ENCODE measurements at regions not wholly inside any gene's neighbourhood (a gene's known extent, or its start where the extent isn't known, plus 50 kb on each side); places are given as distances from the start of the nearest gene placed in this dataset.

DNA sequence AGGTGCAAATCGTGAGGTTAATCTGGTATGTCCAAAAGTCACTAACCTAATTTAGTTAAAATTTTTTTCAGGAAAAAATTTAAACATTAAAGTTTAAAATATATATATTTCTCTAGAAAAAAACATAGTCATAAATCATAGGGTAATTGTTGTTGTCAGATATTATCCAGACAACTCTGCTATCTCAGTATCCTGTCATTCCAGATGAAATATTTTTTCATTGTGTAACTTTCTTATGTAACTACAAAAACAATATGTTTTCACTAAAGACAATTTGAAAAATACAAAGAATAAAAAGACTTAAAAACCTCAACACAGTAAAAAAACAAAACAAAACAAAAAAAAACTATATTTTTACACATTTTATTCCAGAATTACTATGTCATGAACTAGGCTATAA lies 57.6 kb downstream of the TENT5A start:
- DNase-seq, result no peak

DNA sequence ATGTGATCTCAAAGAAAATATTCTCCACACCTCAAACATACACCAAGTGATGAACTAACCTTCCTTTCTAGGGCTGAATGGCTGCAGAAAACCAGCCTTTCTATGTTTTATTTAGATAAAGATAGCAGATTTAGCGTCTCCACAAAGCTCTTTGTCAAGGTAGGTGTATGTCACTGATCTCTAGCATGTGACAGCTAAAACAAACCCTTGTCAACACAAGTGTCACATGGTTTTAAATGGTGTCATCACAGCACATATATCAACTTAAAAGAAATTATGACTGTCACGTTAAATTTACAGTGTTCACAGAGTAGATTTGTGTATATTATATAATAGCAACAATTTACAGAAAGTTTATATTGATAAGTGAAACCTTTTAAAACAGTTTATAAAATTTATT lies 58.3 kb downstream of the TENT5A start:
- DNase-seq, result no peak

DNA sequence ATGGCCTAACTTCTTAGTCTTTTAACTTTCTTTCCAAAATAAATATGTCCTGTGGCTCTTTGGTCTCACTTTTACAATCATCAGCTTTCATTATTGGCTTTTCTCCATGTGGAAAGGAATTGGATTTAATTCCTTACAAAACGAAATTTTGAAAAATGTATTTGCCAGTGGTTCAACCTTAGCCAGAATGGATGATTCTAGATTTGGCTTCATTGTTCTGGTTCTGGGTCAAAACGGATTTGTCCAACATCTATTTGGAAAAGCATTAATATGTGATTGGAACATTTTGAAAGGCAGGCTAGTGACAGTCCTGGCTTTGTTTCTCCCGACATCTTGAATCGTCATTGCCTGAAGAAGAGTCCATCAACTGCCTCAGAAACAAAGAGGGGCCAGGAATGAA lies 59.2 kb downstream of the TENT5A start:
- no peak for DNase-seq

DNA sequence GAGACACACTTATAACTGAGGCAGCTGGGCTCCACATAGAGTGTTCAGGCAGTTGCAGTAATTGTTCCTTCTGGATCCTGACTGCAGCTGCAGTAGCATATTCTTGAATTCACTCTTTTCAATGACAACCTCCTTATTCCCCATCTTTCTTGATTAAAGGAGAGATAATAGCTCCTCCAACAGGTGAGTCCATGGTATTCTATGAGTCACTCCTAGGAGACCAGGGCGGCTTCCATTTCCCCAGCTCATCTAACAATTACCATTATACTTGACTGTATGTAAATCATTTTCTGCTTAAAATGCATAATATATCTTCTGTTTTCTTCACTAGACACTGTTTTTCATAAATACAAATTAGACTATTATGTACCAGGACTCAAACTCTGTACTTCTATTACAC lies 62.4 kb downstream of the TENT5A start:
- DNase-seq, result no peak

DNA sequence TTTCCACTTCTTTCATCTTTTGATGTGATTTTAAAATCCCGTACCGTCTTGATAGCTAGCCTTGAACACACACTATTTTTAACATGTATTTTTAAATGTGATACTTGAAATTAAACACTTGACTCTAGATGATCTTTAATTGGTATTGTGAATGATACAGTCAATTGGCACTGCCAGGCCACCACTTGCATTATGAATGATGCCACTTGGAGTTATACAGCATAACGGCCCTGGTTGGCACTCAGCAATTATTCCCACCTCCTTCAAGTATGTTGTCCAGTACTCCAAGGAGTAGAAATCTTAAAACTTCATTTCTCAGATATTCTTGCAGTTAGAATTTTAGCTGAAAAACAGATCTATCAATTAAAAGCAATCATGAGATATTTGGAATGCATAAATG lies 62.9 kb downstream of the TENT5A start:
- no peak for DNase-seq

DNA sequence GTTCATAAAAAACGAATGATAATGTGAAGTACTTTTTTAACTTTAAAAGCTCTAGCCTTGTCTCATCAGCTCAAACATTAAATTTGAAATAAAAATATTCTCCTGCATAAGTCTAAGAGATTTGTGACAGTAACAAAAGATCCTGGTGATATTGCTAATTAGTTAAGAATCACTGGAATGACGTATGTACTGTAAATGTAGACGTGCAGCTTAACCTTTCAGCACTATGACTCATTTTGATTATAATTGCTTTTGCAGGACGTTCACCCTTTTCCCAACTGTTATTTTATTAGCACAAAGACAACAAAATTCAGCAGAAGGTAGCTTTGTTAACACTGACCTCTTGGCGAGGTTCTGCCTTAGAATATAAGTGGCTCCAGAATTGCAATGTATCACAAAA lies 68.6 kb downstream of the TENT5A start:
- no peak for DNase-seq

DNA sequence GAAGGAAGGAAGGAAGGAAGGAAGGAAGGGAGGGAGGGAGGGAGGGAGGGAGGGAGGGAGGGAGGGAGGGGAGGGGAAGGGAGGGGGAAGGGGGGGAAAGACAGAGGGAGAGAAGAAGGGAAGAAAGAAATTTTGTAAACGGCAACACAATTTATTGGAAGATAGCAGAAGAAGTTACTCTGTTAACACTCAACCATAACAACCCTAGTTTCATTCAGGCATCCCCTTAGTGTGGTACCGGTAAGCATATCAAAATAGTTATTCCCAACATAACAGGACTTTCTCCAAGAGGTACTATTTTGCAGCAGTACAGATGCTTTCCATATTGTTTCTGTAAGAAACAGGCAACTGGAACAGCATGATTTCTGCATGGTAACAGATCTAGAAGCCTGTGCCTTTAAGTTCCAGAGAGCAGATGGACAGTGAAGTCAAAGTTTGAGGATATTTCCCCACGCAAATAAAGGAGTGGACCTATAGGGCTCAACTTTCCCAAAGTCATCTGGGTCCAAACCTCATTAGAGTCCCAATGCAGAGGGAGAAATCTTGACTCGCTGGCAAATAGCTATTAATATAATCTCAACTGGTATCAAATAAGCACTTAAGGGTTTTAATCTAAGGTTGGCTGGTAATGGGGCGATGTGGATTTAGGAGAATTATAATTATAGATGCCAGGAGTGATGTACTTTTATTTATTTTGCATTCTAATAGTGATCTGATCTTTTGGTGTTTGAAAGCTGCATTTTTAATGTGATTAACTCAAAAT lies 69.4 kb downstream of the TENT5A start:
- no peak for DNase-seq

DNA sequence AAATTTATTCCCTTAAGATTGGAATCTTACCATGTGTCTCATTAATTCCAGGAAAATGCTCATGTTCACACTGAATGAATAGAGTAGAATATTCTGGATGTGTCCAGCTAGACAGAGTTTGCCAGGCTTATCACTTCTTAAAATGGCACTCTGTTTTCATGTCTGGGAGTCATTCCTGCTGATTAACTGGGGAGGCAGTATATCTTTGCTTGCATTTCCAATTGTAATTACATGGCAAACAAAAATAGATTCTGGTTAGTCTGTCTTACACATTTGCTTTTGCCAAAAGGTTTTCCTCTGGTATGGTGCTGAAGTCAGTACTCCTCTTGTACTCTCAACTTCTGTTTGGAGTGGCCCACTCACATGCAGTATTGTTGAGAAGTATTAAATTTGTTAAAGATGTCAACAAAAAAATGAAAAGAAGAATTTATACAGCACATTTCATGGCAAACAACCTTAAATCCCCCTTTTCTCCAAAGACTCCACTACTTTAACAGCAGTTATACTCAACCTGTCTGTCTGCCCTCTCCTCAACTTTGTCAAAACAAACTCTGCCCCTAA lies 70.2 kb downstream of the TENT5A start:
- no peak for DNase-seq

DNA sequence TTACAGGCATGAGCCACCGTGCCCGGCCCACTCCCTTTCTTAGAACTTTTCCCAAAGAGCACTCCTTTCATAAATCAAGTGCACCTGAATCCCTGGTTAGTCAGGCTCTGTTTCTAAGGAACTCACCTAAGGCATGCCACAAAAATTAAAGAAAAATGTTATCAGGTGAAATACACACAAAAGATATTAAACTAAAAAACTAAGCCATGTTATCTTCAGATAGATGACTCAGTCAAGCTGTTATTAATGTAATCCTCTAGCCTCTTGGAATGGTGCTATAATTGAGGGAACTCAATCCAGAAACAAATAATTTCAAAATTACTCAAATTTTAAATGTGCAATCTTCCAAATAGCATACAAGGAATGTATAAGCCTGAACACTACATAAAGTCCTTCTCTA lies 83.0 kb downstream of the TENT5A start:
- no peak for DNase-seq

DNA sequence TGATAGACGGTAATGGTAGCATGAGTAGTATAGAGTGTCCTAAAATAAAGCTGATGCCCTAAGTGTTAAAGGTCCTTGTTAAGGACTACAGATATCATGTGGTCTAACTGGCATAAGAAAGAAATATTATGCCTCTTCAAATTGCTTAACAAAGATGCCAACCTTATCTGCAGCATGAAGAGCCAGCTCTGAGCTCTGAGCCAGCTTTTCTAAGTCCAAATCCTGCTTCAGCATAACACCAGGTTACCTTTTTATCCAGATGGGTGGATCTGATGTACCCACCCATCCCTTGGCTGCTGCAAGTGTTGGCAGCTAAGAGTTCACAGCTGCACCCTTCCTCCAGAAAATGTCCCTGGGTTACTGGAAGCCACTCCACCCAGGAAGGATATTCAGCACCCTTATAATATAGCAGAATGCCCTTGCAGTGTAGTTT lies 83.8 kb downstream of the TENT5A start:
- no peak for DNase-seq

DNA sequence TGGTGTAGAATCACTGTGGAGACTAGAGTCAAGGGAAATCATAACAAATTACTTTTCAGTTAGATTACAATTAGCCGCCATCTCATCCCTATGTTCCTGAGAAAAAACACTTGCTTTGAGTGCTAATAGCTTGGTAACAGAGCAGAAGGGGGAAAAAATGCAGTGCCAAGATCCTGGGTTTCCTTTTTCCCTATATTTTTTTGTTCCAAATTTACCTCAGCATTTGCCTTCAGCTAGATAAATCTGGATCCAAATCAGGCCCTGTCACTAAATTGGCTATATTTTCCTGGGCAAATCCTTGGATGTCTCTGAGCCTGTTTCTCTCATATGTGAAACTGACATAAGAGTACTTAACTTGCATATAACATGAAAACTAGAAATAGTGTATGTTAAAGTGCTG lies 86.0 kb downstream of the TENT5A start:
- DNase-seq, result no peak

DNA sequence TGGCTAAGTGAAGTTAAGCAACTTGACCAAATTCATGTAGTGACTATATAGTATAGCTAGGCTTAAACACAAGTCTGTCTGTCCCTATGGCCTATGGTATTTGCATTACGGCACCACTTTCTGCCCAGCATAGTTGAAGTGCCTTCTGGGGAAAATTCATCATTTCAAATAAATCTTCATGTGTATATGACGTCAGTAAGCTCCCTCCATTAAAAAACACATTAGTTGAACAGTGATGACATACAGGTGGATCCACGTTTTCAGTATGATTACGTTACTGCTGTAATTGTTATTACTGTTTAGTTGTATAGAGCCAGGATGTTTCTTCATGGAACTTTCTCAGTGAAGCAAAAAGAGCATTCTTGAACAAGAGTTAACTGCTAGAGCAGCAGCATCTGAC lies 96.2 kb downstream of the TENT5A start:
- DNase-seq, result no peak

DNA sequence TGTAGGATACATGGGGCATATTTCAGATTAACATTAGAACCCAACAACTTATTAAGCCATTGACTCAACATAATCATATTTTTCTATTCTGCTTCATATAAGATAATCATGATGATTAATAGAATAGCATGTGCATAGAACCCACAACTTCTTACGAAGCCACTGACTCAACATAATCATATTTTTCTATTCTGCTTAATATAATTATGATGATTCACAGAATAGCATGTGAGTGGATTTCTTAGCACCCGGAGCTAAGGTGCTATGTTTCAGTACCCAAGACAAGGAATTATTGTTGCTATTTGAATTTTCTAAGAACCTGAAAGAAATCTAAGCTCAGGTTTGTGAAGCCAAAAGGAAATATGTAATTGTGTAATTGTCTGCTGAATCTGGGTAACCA lies 96.8 kb downstream of the TENT5A start:
- no peak for DNase-seq

DNA sequence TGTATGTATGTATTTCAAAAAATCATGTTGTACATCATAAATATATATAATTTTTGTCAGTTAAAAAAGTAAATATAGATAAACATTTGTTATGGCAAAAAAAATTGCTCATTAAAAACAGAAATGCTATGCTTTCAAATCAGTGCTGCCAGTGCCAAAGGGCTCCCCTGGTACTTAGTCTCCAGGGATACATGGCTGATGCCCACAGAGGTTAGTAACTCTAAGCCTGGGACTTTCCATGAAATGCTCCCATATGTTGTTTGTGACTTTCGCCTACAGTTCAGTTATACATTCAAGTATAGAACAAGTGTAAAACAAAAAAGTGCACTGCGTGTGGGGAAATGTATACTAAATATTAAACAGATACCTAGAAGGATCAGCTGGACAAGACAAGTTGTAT lies 104.0 kb downstream of the TENT5A start:
- DNase-seq, result no peak

DNA sequence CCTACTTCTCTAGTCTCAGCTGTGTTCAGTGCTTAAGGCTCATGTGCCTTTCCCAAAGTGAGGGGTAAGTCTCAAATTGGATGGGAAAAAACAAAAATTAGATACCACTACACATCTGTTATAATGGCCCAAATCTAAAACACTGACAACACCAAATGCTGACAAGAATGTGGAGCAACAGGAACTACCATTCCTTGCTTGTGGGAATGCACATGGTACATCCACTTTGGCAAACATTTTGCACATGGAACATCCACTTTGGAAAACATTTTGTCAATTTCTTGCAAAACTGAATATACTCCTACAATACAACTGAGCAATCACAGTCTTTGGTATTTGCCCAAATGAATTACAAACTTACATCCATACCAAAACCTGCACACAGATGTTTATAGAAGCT lies 109.3 kb downstream of the TENT5A start:
- DNase-seq, result no peak

DNA sequence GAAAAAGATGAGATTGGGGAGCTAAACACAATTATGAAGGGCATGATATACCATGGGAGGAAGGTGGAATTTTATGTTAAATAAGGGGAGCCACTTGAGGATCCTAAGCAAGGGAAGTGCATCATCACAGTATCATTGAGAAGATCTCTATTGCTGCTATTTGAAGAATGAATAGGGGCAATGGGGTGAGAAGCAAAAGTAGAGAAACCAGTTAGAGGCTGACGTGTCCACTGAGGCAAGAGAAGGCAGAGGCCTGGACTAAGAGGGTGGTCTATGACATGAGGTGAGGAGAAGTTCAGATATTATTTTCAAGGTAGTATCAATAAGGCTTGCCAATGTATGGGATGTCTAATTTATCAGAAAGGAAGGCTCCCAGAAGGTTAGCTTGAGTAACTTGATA lies 111.6 kb downstream of the TENT5A start:
- no peak for DNase-seq

DNA sequence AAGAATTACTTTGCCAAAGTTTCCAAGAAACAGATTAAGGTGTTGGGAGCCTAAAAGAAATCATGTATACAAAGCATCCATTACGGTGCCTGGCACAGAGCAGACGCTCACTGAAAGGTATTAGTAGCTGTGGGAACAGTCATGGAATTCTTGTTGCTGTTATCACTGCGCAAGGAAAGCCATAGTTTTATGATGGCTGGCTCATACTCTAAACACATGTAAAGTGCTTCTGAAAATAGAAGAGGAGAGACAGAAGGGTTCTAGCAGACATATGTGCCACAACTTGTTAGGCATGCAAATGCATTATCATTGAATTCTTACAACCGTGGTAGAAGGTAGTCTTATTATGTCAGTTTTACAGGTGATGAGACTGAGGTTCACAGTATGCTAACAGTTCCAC lies 112.4 kb downstream of the TENT5A start:
- no peak for DNase-seq

DNA sequence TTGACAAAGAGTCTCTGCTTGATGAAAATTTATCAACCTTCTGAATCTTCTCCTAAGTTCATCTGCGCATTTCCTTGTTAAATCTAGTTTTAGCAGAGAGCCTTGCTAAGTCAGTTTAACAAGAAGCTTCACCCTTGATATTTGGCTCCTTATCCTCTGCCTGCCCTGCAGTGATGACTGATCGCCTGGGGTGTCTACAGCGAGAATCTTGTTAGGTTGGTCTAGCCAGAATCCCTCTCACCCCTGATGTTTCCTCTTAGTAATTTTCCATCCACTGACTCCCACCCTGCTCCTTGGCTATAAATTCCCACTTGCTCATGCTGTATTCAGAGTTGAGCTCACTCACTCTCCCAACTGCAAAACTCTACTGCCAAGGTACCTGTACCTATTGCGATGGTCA lies 114.1 kb downstream of the TENT5A start:
- DNase-seq, result no peak

DNA sequence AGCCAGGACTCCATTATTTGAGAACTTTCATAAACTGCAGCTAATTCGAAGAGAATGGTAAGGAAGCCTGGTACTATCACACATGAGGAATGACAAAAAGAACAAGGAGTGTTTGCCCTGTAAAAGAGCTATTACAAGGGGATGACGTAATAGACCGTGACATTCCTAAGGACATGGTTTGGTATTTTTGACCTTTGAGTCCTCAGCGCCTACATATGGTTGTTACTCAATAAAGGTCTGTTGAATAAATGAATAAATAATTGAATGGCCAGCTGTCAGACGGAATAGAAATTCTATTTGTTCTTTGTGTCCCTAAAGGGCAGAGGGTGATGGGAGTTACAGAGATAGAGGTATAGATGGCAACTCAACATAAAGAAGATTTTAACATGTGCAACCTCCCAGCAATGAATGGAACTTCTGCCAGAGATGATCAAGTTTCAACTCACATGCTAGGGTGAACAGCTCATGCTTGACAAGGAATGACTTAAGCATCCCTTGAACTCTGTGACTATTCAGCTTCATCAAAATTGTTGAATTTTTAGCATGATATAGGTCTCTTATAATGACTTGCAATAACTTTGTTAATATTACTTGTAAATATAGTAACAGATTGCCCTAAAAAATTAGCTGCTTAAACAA lies 115.4 kb downstream of the TENT5A start:
- DNase-seq, result no peak

DNA sequence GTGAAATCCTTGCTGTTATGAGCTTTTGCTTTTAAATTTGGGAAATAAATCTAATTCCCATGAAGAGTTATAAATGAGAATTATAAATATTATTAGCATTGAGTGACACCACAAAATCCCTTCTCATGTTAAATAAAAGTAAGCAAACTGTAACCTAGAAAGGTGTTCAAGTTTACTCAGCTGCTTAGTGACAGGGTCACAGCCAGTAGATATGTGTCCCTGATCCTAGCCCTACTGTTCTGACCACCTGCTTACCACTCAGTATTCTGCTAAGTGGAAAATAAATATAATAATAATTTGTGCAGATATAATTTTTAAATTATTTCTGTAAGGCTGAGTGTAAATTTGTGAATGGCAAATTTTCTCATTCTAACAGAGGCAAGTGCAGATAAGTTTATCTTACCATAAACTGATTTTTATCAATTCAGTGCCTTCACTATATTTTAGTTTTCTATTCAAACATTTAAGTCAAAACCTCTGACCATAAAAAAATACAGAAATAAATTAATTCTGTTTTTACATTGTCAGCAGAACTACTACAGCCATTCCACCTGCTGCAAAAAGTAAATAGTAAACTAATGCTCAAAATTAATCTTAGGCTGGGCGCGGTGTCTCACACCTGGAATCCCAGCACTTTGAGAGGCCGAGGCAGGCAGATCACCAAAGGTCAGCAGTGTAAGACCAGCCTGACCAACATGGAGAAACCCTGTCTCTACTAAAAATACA lies 118.2 kb downstream of the TENT5A start:
- no peak for DNase-seq

DNA sequence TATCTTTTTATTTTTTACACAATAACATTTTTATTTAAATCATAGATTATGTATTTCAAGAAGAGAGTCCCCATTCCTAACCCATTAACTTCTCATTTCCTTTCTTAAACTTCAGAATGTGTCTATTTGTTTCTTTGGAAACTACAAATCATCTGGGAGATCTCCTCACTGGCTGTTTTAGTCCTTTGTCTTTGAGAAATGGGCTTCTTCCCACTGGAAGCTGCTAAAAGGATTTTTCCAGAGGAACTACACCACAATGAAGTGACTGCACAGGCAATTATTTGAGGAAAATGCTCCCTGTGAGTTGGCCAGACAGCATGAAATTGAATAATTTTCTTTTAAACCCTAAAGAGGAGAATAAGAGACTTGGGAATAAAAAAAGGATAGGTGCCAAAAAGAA lies 119.1 kb downstream of the TENT5A start:
- DNase-seq, result no peak

DNA sequence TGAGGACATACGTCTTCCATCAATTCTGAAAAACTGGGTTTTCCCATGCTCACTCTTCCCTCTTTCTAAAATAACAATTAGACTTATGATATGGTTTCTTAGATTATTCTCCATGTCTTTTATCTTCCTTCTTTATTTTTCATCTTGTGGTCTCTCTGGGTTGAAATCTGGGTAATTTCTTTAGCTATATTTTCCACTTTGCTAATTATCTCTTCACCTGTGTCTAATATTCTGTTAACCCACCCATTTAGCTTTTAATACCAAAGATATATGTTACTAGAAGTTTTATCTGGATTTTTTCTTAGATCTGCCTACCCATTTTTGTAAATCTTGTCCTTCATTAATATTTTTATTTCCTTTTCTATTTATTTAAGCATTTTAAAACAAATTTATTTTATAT lies 121.8 kb downstream of the TENT5A start:
- no peak for DNase-seq

DNA sequence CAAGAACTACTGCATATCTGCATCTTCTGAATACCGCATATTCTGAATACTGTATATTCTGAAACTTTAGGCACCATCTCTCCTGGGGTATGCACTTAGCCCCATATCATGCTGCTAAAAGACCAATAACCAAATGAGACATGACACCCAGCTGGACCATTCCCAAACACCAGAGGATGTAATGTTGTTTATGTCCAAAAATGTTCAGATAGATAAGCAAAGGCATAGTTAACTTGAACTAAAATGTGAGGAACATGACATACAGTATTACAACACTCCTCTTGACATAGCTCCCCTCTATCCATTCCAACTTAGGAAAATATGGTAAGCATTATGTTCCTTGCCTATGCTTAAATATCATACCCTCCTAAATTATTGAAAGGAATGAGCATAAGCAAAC lies 127.3 kb downstream of the TENT5A start:
- no peak for DNase-seq

DNA sequence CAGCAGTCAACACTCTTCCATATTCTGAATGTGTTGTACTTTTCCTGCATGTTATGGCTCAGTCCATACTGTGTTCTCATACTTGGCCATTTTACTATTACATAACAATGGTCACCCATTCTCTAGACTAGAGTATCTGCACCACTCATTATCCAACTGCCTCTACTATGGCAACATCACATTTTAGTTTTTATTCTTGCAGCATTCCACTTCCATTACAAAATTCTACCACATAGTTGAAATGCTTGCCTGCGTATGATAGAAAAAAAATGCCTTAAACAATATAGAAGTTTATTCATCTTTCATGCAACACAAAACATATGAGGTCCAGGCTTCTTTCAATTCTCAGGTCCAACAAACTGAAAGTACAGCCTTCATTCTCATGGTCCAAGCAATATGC lies 128.0 kb downstream of the TENT5A start:
- no peak for DNase-seq
